ENCODE measurements at regions not wholly inside any gene's neighbourhood (a gene's known extent, or its start where the extent isn't known, plus 50 kb on each side); places are given as distances from the start of the nearest gene placed in this dataset.
A peak's percentile ranks its signal among the peaks of the same experiment; 100 is the strongest.
"Not testable (repeated sequence)": the region's sequence is repeated elsewhere in the genome, so short reads cannot be mapped to it uniquely, and the experiment has no call there.

- no peak for DNase-seq (ENCODE audit: low read depth)
Observed at GRCh38 chr7:29649028-29649716, 85.5 kb downstream of the PRR15 start.

GRCh38 chr7:29649876-29650275 lies 86.2 kb downstream of the PRR15 start:
- DNase-seq (ENCODE audit: low read depth) = no peak

- no peak for DNase-seq (ENCODE audit: low read depth)
Observed at GRCh38 chr7:29651477-29651876, 87.8 kb downstream of the PRR15 start.

GRCh38 chr7:29652556-29652955 lies 88.9 kb downstream of the PRR15 start:
- DNase-seq (ENCODE audit: low read depth) = no peak

GRCh38 chr7:29654340-29654739 lies 90.7 kb downstream of the PRR15 start:
- not testable (repeated sequence) for DNase-seq (ENCODE audit: low read depth)

GRCh38 chr7:29657288-29657687 lies 93.7 kb downstream of the PRR15 start:
- no peak for DNase-seq (ENCODE audit: low read depth)

- DNase-seq (ENCODE audit: low read depth) = no peak
Observed at GRCh38 chr7:29657856-29658255, 94.2 kb downstream of the PRR15 start.

GRCh38 chr7:29659213-29659612 lies 95.6 kb downstream of the PRR15 start:
- DNase-seq (ENCODE audit: low read depth) = not testable (repeated sequence)

- not testable (repeated sequence) for DNase-seq (ENCODE audit: low read depth)
Observed at GRCh38 chr7:29662899-29663298, 99.3 kb downstream of the PRR15 start.

GRCh38 chr7:29664999-29665398 lies 101.4 kb downstream of the PRR15 start:
- not testable (repeated sequence) for DNase-seq (ENCODE audit: low read depth)

- not testable (repeated sequence) for DNase-seq (ENCODE audit: low read depth)
Observed at GRCh38 chr7:29667096-29667669, 103.5 kb downstream of the PRR15 start.

- not testable (repeated sequence) for DNase-seq (ENCODE audit: low read depth)
Observed at GRCh38 chr7:29671286-29671685, 107.7 kb downstream of the PRR15 start.

GRCh38 chr7:29673635-29674034 lies 110.0 kb downstream of the PRR15 start:
- not testable (repeated sequence) for DNase-seq (ENCODE audit: low read depth)

GRCh38 chr7:29674626-29675025 lies 111.0 kb downstream of the PRR15 start:
- DNase-seq (ENCODE audit: low read depth) = not testable (repeated sequence)

GRCh38 chr7:29677254-29677653 lies 113.6 kb downstream of the PRR15 start:
- not testable (repeated sequence) for DNase-seq (ENCODE audit: low read depth)

GRCh38 chr7:29679963-29680362 lies 116.3 kb downstream of the PRR15 start:
- not testable (repeated sequence) for DNase-seq (ENCODE audit: low read depth)

- DNase-seq (ENCODE audit: low read depth) = not testable (repeated sequence)
Observed at GRCh38 chr7:29680601-29681000, 117.0 kb downstream of the PRR15 start.

- peak; percentile 23 for DNase-seq (ENCODE audit: low read depth)
Observed at GRCh38 chr7:29684151-29684786, 120.6 kb downstream of the PRR15 start.

- peak; percentile 71 for DNase-seq (ENCODE audit: low read depth)
Observed at GRCh38 chr7:29684787-29685650, 121.3 kb upstream of the WIPF3 start.

- DNase-seq (ENCODE audit: low read depth) = not testable (repeated sequence)
Observed at GRCh38 chr7:29685651-29686271, 120.5 kb upstream of the WIPF3 start.

- DNase-seq (ENCODE audit: low read depth) = not testable (repeated sequence)
Observed at GRCh38 chr7:29690510-29690909, 115.8 kb upstream of the WIPF3 start.
